MCF 10A (cell line): ENCODE measurements at regions not wholly inside any gene's neighbourhood (a gene's known extent, or its start where the extent isn't known, plus 50 kb on each side); places are given as distances from the start of the nearest gene placed in this dataset.

Experiments
- BruUV-seq: library from RNA; stranded (reverse); fragments of 400-500 nt; replicated peaks from 2 replicates; lab custom pipeline; 2021; lab: Mats Ljungman, UMichigan
- CTCF ChIA-PET: fragments of 300-600 bp; sonication (Branson Sonifier 250); formaldehyde crosslinking; extraction: SDS; loops from one replicate; lab custom pipeline; 2021; ENCODE audit warnings: antibody characterized with exemption, inconsistent platforms; lab: Yijun Ruan, JAX
- POLR2A ChIA-PET: fragments of 300-600, 350-650 bp; sonication (Branson Sonifier 250); formaldehyde crosslinking; extraction: SDS; loops from one replicate; lab custom pipeline; 2020; ENCODE audit warnings: antibody characterized with exemption, inconsistent platforms; lab: Yijun Ruan, JAX
- DNase-seq: peaks from one replicate; pipeline ENCODE4 v3.0.0-alpha.2; 2018; ENCODE audit not compliant: unreplicated experiment
- H3K27ac Mint-ChIP-seq: one replicate; pipeline ENCODE4 v1.8.0; 2022; ENCODE audit warnings: mild to moderate bottlenecking, low read depth, mixed read lengths; ENCODE audit not compliant: unreplicated experiment
- H3K27me3 Mint-ChIP-seq: one replicate; pipeline ENCODE4 v1.8.0; 2022; ENCODE audit warnings: mixed read lengths; ENCODE audit not compliant: insufficient read depth, unreplicated experiment
- H3K36me3 Mint-ChIP-seq: one replicate; pipeline ENCODE4 v1.8.0; 2022; ENCODE audit warnings: mild to moderate bottlenecking, moderate library complexity, mixed read lengths; ENCODE audit not compliant: insufficient read depth, unreplicated experiment
- H3K4me1 Mint-ChIP-seq: one replicate; pipeline ENCODE4 v1.8.0; 2022; ENCODE audit warnings: mixed read lengths; ENCODE audit not compliant: insufficient read depth, unreplicated experiment
- H3K4me3 Mint-ChIP-seq: one replicate; pipeline ENCODE4 v1.8.0; 2022; ENCODE audit warnings: mild to moderate bottlenecking, moderate library complexity, mixed read lengths; ENCODE audit not compliant: unreplicated experiment
- H3K9me3 Mint-ChIP-seq: one replicate; pipeline ENCODE4 v1.8.0; 2022; ENCODE audit warnings: mixed read lengths; ENCODE audit not compliant: unreplicated experiment
- CTCF ChIP-seq: fragments of 200-600 bp; IDR thresholded peaks from one replicate; pipeline ENCODE4 v1.8.0; 2022; ENCODE audit warnings: antibody characterized with exemption, mild to moderate bottlenecking; ENCODE audit not compliant: unreplicated experiment
- intact Hi-C: fragments of 100-400 bp; cut with micrococcal nuclease; formaldehyde crosslinking; loops from 2 replicates; pipeline ENCODE4 v1.14.1; 2022

DNA sequence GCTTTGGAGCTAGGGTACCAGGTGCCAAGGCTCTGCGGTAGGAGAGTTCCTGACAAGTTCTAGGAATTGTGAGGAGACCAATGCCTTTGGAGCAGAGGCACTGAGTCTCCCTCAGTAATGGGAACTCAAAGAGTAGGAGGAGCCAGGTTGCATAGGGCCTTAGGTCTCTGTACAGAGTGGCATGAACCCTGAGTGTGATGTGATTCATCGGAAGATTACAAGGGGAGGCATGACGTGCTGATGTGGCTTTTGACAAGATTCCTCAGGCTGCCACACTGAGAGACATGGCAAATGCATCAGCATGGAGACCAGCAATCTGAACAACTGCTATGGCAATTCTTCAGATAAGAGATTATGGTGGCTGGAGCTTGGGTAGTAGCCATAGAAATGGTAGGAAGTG lies 94.6 kb upstream of the SLC44A3 start:
- ChIA-PET CTCF (interaction anchor here (1.0 kb wide), 1 partner anchor 80 kb away, joined by 4 read pairs; no protein-coding TSS in a partner anchor), POLR2A (interaction anchor here (0.9 kb wide), 1 partner anchor 12 kb away, joined by 4 read pairs; no protein-coding TSS in a partner anchor)
- H3K4me3 Mint-ChIP-seq = no peak overlapping the region
- TF ChIP-seq CTCF = no peak
- peak; percentile 54 for DNase-seq
- no peak overlapping the region for H3K27ac Mint-ChIP-seq
- H3K4me1 Mint-ChIP-seq = peaks cover 31% of the 10 kb centered on the region
- intact Hi-C loops = loop anchor here (5.0 kb wide), 1 partner anchor 78 kb away; no protein-coding TSS in a partner anchor
- H3K9me3 Mint-ChIP-seq = no peaks in the 10 kb centered on the region
- no peaks in the 10 kb centered on the region for H3K36me3 Mint-ChIP-seq
- H3K27me3 Mint-ChIP-seq = no peaks in the 10 kb centered on the region
- no TSS peak for BruUV-seq

- Mint-ChIP-seq H3K4me3 (no peak overlapping the region), H3K27ac (no peak overlapping the region), H3K4me1 (peaks cover 31% of the 10 kb centered on the region), H3K27me3 (no peaks in the 10 kb centered on the region), H3K9me3 (no peaks in the 10 kb centered on the region), H3K36me3 (peaks cover 6% of the 10 kb centered on the region)
- BruUV-seq = no TSS peak
- ChIA-PET CTCF (interaction anchor here (0.6 to 1.3 kb wide), 2 partner anchors 10 to 192 kb away, joined by 3 to 5 read pairs; no protein-coding TSS in a partner anchor), POLR2A (no interaction called here)
- intact Hi-C loops = no loop called here
- no peak for TF ChIP-seq CTCF
- no peak for DNase-seq
These were observed 96.3 kb upstream of the SLC44A3 start for GRCh38 chr1:94723894-94724293.

DNA sequence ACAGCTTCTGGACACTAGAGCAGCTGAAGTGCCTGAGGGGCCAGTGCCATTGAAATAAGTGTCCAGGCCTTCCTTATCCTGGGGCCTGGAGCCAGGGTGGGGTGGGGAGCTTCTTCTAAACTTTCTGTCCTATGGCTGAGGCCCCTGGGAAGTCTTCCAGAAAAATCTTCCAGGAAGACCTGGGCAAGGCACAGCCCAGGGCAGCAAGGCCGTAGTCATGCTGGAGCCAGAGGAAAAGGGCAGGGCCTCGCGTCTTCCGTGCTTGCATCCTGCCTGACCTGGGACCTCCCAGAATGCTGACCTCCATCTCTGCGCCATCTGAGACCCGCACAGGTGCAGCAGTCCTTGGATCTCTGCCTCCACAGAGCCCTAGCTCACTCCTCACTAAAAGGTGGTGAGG lies 96.7 kb upstream of the SLC44A3 start:
- Mint-ChIP-seq H3K4me1 (peaks cover 31% of the 10 kb centered on the region), H3K27me3 (no peaks in the 10 kb centered on the region), H3K4me3 (no peak overlapping the region), H3K36me3 (peaks cover 6% of the 10 kb centered on the region), H3K9me3 (no peaks in the 10 kb centered on the region), H3K27ac (no peak overlapping the region)
- POLR2A ChIA-PET = no interaction called here
- CTCF ChIA-PET = interaction anchor here (0.6 to 1.3 kb wide), 4 partner anchors 10 to 192 kb away, joined by 3 to 5 read pairs (median 3); partner anchors contain the start of gene F3
- intact Hi-C loops = no loop called here
- no TSS peak for BruUV-seq
- no peak for DNase-seq
- no peak for TF ChIP-seq CTCF

- Mint-ChIP-seq H3K27me3 (no peaks in the 10 kb centered on the region), H3K9me3 (no peaks in the 10 kb centered on the region), H3K36me3 (peaks cover 6% of the 10 kb centered on the region), H3K4me3 (no peak overlapping the region), H3K4me1 (peaks cover 18% of the 10 kb centered on the region), H3K27ac (no peak overlapping the region)
- CTCF ChIA-PET = interaction anchor here (0.6 kb wide), 1 partner anchor 17 kb away, joined by 4 read pairs; no protein-coding TSS in a partner anchor
- no peak for DNase-seq
- intact Hi-C loops = no loop called here
- no TSS peak for BruUV-seq
- POLR2A ChIA-PET = no interaction called here
- TF ChIP-seq CTCF = no peak
These were observed 98.0 kb upstream of the SLC44A3 start for GRCh38 chr1:94722181-94722580.
